H9 (cell line): ENCODE measurements at regions not wholly inside any gene's neighbourhood (a gene's known extent, or its start where the extent isn't known, plus 50 kb on each side); places are given as distances from the start of the nearest gene placed in this dataset.

Source experiments
- DNase-seq: peaks from one replicate; pipeline ENCODE4 v3.0.0-alpha.2; 2017
- H2AFZ ChIP-seq: one replicate; pipeline ENCODE4 v1.6.1; 2013; ENCODE audit warnings: mild to moderate bottlenecking, low read length, control low read depth, moderate library complexity
- H2AK5ac ChIP-seq: 2 replicates; pipeline ENCODE4 v1.6.1; 2013; ENCODE audit warnings: low read length, control low read depth, mixed read lengths; ENCODE audit not compliant: insufficient read length
- H2BK120ac ChIP-seq: one replicate; pipeline ENCODE4 v1.6.1; 2013; ENCODE audit warnings: low read depth, mild to moderate bottlenecking, low read length, control low read depth, inconsistent platforms; ENCODE audit not compliant: poor library complexity, severe bottlenecking
- H2BK12ac ChIP-seq: 2 replicates; pipeline ENCODE4 v1.6.1; 2013; ENCODE audit warnings: low read length, control low read depth, mixed read lengths, low read depth; ENCODE audit not compliant: insufficient read length
- H2BK15ac ChIP-seq: 2 replicates; pipeline ENCODE4 v1.6.1; 2013; ENCODE audit warnings: low read depth, low read length, control low read depth
- H2BK20ac ChIP-seq: one replicate; pipeline ENCODE4 v1.6.1; 2013; ENCODE audit warnings: low read depth, mild to moderate bottlenecking, low read length, control low read depth, inconsistent platforms; ENCODE audit not compliant: poor library complexity, severe bottlenecking
- H2BK5ac ChIP-seq: 2 replicates; pipeline ENCODE4 v1.6.1; 2013; ENCODE audit warnings: low read length, control low read depth, mixed read lengths; ENCODE audit not compliant: insufficient read length
- H3K14ac ChIP-seq: 2 replicates; pipeline ENCODE4 v1.6.1; 2013; ENCODE audit warnings: low read length, control low read depth; ENCODE audit not compliant: insufficient read depth
- H3K18ac ChIP-seq: 2 replicates; pipeline ENCODE4 v1.6.1; 2013; ENCODE audit warnings: low read depth, mild to moderate bottlenecking, mixed read lengths, low read length, control low read depth; ENCODE audit not compliant: insufficient read length
- H3K23ac ChIP-seq: 2 replicates; pipeline ENCODE4 v1.6.1; 2013; ENCODE audit warnings: low read length, control low read depth, mixed read lengths, low read depth; ENCODE audit not compliant: insufficient read length
- H3K23me2 ChIP-seq: 2 replicates; pipeline ENCODE4 v1.6.1; 2013; ENCODE audit warnings: low read depth, mild to moderate bottlenecking, mixed read lengths, low read length, control low read depth; ENCODE audit not compliant: insufficient read length, poor library complexity, severe bottlenecking
- H3K27ac ChIP-seq: 2 replicates; pipeline ENCODE4 v1.5.1; 2013; ENCODE audit warnings: low read length, control low read depth, mixed read lengths, low read depth; ENCODE audit not compliant: insufficient read length
- H3K27me3 ChIP-seq: 2 replicates; pipeline ENCODE4 v1.6.1; 2013; ENCODE audit warnings: low read length, control low read depth, inconsistent platforms; ENCODE audit not compliant: insufficient read depth
- H3K4ac ChIP-seq: 2 replicates; pipeline ENCODE4 v1.6.1; 2013; ENCODE audit warnings: low read depth, mild to moderate bottlenecking, control low read depth, inconsistent platforms, low read length, moderate library complexity
- H3K4me1 ChIP-seq: 2 replicates; pipeline ENCODE4 v1.6.1; 2013; ENCODE audit warnings: low read length, control low read depth, inconsistent platforms; ENCODE audit not compliant: insufficient read depth
- H3K4me2 ChIP-seq: 2 replicates; pipeline ENCODE4 v1.6.1; 2013; ENCODE audit warnings: low read length, control low read depth, mixed read lengths; ENCODE audit not compliant: insufficient read length, insufficient read depth
- H3K56ac ChIP-seq: 2 replicates; pipeline ENCODE4 v1.6.1; 2013; ENCODE audit warnings: low read depth, mild to moderate bottlenecking, mixed read lengths, low read length, control low read depth; ENCODE audit not compliant: insufficient read length
- H3K79me1 ChIP-seq: 2 replicates; pipeline ENCODE4 v1.6.1; 2013; ENCODE audit warnings: low read depth, mild to moderate bottlenecking, moderate library complexity, low read length, control low read depth, inconsistent platforms; ENCODE audit not compliant: insufficient read depth, poor library complexity, severe bottlenecking
- H3K79me2 ChIP-seq: 2 replicates; pipeline ENCODE4 v1.6.1; 2013; ENCODE audit warnings: low read length, control low read depth, inconsistent platforms; ENCODE audit not compliant: insufficient read depth
- H3K9ac ChIP-seq: 2 replicates; pipeline ENCODE4 v1.6.1; 2013; ENCODE audit warnings: low read length, control low read depth, mixed read lengths; ENCODE audit not compliant: insufficient read length; ENCODE audit errors: extremely low read depth
- H3K9me3 ChIP-seq: one replicate; pipeline ENCODE4 v1.6.1; 2013; ENCODE audit warnings: low read depth, low read length, inconsistent platforms; ENCODE audit not compliant: control insufficient read depth
- H3T11ph ChIP-seq: one replicate; pipeline ENCODE4 v1.6.1; 2013; ENCODE audit warnings: mild to moderate bottlenecking, low read length, control low read depth, inconsistent platforms
- H4K20me1 ChIP-seq: one replicate; pipeline ENCODE4 v1.6.1; 2013; ENCODE audit not compliant: control insufficient read depth, insufficient read length, insufficient read depth
- H4K5ac ChIP-seq: 2 replicates; pipeline ENCODE4 v1.6.1; 2013; ENCODE audit warnings: low read depth, mild to moderate bottlenecking, mixed read lengths, low read length, control low read depth; ENCODE audit not compliant: insufficient read length
- H4K8ac ChIP-seq: replicated peaks from 2 replicates; pipeline ENCODE4 v1.6.1; 2013; ENCODE audit warnings: low read length, control low read depth, mixed read lengths, low read depth; ENCODE audit not compliant: insufficient read length
- H4K91ac ChIP-seq: 2 replicates; pipeline ENCODE4 v1.6.1; 2013; ENCODE audit warnings: low read depth, mild to moderate bottlenecking, moderate library complexity, mixed read lengths, low read length, control low read depth; ENCODE audit not compliant: insufficient read length
- H3K27ac Mint-ChIP-seq, 3 experiments: 2 replicates in 2 of 3; 3 replicates in 1 of 3; pipeline ENCODE4 v1.8.0; 2020 to 2021; ENCODE audit warnings: mixed read lengths in 3 of 3, mild to moderate bottlenecking in 1 of 3, moderate library complexity in 1 of 3
- H3K27me3 Mint-ChIP-seq: 2 replicates; pipeline ENCODE4 v1.8.0; 2021; ENCODE audit warnings: low read depth, mild to moderate bottlenecking, moderate library complexity, mixed read lengths
- H3K36me3 Mint-ChIP-seq, 3 experiments: 2 replicates in 2 of 3; 3 replicates in 1 of 3; pipeline ENCODE4 v1.8.0; 2020 to 2021; ENCODE audit warnings: low read depth in 3 of 3, mixed read lengths in 3 of 3; ENCODE audit not compliant: insufficient read depth in 1 of 3
- H3K4me1 Mint-ChIP-seq, 2 experiments: 2 replicates each; pipeline ENCODE4 v1.8.0; 2020; ENCODE audit warnings: mixed read lengths in 2 of 2
- H3K4me3 Mint-ChIP-seq, 2 experiments: 2 replicates in 1 of 2; 3 replicates in 1 of 2; pipeline ENCODE4 v1.8.0; 2020 to 2021; ENCODE audit warnings: mild to moderate bottlenecking in 2 of 2, mixed read lengths in 2 of 2, moderate library complexity in 1 of 2
- H3K9me3 Mint-ChIP-seq, 2 experiments: 2 replicates in 1 of 2; 3 replicates in 1 of 2; pipeline ENCODE4 v1.8.0; 2020; ENCODE audit warnings: mild to moderate bottlenecking in 2 of 2, mixed read lengths in 2 of 2, moderate library complexity in 1 of 2
- WGBS: extraction: QIAGEN DNeasy Blood & Tissue Kit; methylation state at CpG from one replicate; pipeline ENCODE4 v1.1.7; 2013; ENCODE audit warnings: missing lambda C conversion rate, low lambda C conversion rate, mixed read lengths; ENCODE audit not compliant: insufficient read length; ENCODE audit errors: extremely low coverage; 5-methylcytosine and 5-hydroxymethylcytosine counted together
- TF ChIP-seq, protein P1 (sequence below): fragments of 200-600 bp; sonication (generic); conservative IDR thresholded peaks from 3 replicates; pipeline ENCODE4 v1.8.0; 2021; ENCODE audit warnings: antibody characterized with exemption, mild to moderate bottlenecking

DNA sequence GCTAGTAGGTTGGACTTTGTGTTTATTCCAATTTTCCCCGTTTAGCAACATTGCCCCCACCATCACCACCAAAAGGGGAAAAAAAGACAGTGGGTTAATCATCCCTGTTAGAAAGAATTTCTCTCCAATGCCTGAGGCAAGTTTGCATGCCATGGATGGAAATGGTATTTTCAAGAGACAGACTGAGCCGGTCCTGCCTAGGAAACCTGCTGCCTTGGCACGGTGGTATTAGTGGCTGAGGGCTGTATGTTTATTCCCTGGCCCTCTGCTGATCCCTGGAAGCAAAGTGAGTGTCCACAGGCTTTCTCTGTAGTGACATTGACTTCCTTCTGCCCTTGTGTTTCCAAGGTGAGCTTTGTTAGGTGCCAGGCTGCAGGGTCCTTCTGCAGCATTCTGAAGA lies 427.0 kb upstream of the RBFOX1 start:
- H2AK5ac ChIP-seq, result no peak overlapping the region
- Mint-ChIP-seq H3K36me3 (no peaks in the 10 kb centered on the region), H3K27ac (no peak overlapping the region), H3K9me3 (no peaks in the 10 kb centered on the region; a peak in 1 of 5 replicates), H3K4me1 (peaks cover 6 to 27% of the 10 kb centered on the region in 2 experiments), H3K4me3 (no peak overlapping the region), H3K27me3 (peaks cover 73% of the 10 kb centered on the region)
- no peak overlapping the region for H3K14ac ChIP-seq
- no peak overlapping the region for H3K4ac ChIP-seq
- H3K18ac ChIP-seq, result no peak overlapping the region
- H3K4me1 ChIP-seq, result no peaks in the 10 kb centered on the region
- no peak overlapping the region for H3K4me2 ChIP-seq
- H4K20me1 ChIP-seq, result no peaks in the 10 kb centered on the region
- no peak overlapping the region for H4K91ac ChIP-seq
- H3K23me2 ChIP-seq, result no peaks in the 10 kb centered on the region
- no peak overlapping the region for H3K23ac ChIP-seq
- no peak for DNase-seq
- H3K9me3 ChIP-seq, result no peaks in the 10 kb centered on the region
- no peaks in the 10 kb centered on the region for H3K79me2 ChIP-seq
- TF ChIP-seq, protein P1, sequence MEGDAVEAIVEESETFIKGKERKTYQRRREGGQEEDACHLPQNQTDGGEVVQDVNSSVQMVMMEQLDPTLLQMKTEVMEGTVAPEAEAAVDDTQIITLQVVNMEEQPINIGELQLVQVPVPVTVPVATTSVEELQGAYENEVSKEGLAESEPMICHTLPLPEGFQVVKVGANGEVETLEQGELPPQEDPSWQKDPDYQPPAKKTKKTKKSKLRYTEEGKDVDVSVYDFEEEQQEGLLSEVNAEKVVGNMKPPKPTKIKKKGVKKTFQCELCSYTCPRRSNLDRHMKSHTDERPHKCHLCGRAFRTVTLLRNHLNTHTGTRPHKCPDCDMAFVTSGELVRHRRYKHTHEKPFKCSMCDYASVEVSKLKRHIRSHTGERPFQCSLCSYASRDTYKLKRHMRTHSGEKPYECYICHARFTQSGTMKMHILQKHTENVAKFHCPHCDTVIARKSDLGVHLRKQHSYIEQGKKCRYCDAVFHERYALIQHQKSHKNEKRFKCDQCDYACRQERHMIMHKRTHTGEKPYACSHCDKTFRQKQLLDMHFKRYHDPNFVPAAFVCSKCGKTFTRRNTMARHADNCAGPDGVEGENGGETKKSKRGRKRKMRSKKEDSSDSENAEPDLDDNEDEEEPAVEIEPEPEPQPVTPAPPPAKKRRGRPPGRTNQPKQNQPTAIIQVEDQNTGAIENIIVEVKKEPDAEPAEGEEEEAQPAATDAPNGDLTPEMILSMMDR, result no peak
- no peak overlapping the region for H3T11ph ChIP-seq
- no peak overlapping the region for H2BK12ac ChIP-seq
- WGBS, result no CpG with 5 or more reads among the region's 3 CpGs
- H2AFZ ChIP-seq, result no peak overlapping the region
- no peaks in the 10 kb centered on the region for H3K27me3 ChIP-seq
- H2BK15ac ChIP-seq, result no peak overlapping the region
- H3K56ac ChIP-seq, result no peak overlapping the region
- no peak overlapping the region for H2BK20ac ChIP-seq
- no peaks in the 10 kb centered on the region for H3K79me1 ChIP-seq
- no peak overlapping the region for H2BK5ac ChIP-seq
- H3K27ac ChIP-seq, result no peak overlapping the region
- no peak overlapping the region for H4K8ac ChIP-seq
- no peak overlapping the region for H4K5ac ChIP-seq
- H2BK120ac ChIP-seq, result no peak overlapping the region
- H3K9ac ChIP-seq, result no peak overlapping the region
